ENCODE measurements at regions not wholly inside any gene's neighbourhood (a gene's known extent, or its start where the extent isn't known, plus 50 kb on each side); places are given as distances from the start of the nearest gene placed in this dataset.

- no peaks in the 10 kb centered on the region for H3K9me3 ChIP-seq
- TF ChIP-seq CTCF (IDR thresholded peaks at IDR 0.05) (no peak), POLR2A (IDR thresholded peaks at IDR 0.05) (no peak)
- WGBS, 2 donors: 56 to 57% methylated on average over 10 of the region's 10 CpGs
- no peak overlapping the region for H3K27ac ChIP-seq
- intact Hi-C loops (cut with DNase I; ENCODE audit: low total_unique reads): no loop called here
- no peak for DNase-seq
- no peaks in the 10 kb centered on the region for H3K36me3 ChIP-seq (ENCODE audit: low read depth, missing control alignments)
- H3K27me3 ChIP-seq: no peaks in the 10 kb centered on the region
- H3K4me1 ChIP-seq: no peaks in the 10 kb centered on the region
- no peak overlapping the region for H3K4me3 ChIP-seq
These were observed 203.2 kb downstream of the DMRT2 start for GRCh38 chr9:1253064-1253979.

GRCh38 chr9:1254071-1254470 lies 203.9 kb downstream of the DMRT2 start:
- no peak overlapping the region for H3K4me3 ChIP-seq
- H3K27ac ChIP-seq: no peak overlapping the region
- H3K9me3 ChIP-seq: no peaks in the 10 kb centered on the region
- no peaks in the 10 kb centered on the region for H3K4me1 ChIP-seq
- no peaks in the 10 kb centered on the region for H3K36me3 ChIP-seq (ENCODE audit: low read depth, missing control alignments)
- WGBS, 2 donors: 55 to 76% methylated on average over 5 of the region's 5 CpGs
- no peak for DNase-seq
- no peak for TF ChIP-seq POLR2A (IDR thresholded peaks at IDR 0.05)
- TF ChIP-seq CTCF (IDR thresholded peaks at IDR 0.05): no peak
- intact Hi-C loops (cut with DNase I; ENCODE audit: low total_unique reads): no loop called here
- no peaks in the 10 kb centered on the region for H3K27me3 ChIP-seq

GRCh38 chr9:1256178-1256577 lies 206.0 kb downstream of the DMRT2 start:
- intact Hi-C loops (cut with DNase I; ENCODE audit: low total_unique reads): no loop called here
- no peak for TF ChIP-seq POLR2A (IDR thresholded peaks at IDR 0.05)
- TF ChIP-seq CTCF (IDR thresholded peaks at IDR 0.05): no peak
- 84 to 93% methylated on average over 6 of the region's 6 CpGs for WGBS, 2 donors

GRCh38 chr9:1261266-1261665 lies 211.1 kb downstream of the DMRT2 start:
- H3K27ac ChIP-seq: no peak overlapping the region
- no peak overlapping the region for H3K4me3 ChIP-seq
- no peaks in the 10 kb centered on the region for H3K27me3 ChIP-seq
- intact Hi-C loops (cut with DNase I; ENCODE audit: low total_unique reads): no loop called here
- H3K9me3 ChIP-seq: no peaks in the 10 kb centered on the region
- no peaks in the 10 kb centered on the region for H3K36me3 ChIP-seq (ENCODE audit: low read depth, missing control alignments)
- no peak for DNase-seq
- no peak for TF ChIP-seq CTCF (IDR thresholded peaks at IDR 0.05)
- no peak for TF ChIP-seq POLR2A (IDR thresholded peaks at IDR 0.05)
- WGBS, 2 donors: 81 to 87% methylated on average over 2 of the region's 2 CpGs
- no peaks in the 10 kb centered on the region for H3K4me1 ChIP-seq

More at GRCh38 chr9:1256178-1256577, 206.0 kb downstream of the DMRT2 start:
- no peak for DNase-seq
- H3K27me3 ChIP-seq: no peaks in the 10 kb centered on the region
- H3K27ac ChIP-seq: no peak overlapping the region
- H3K4me3 ChIP-seq: no peak overlapping the region
- no peaks in the 10 kb centered on the region for H3K36me3 ChIP-seq (ENCODE audit: low read depth, missing control alignments)
- H3K4me1 ChIP-seq: no peaks in the 10 kb centered on the region
- no peaks in the 10 kb centered on the region for H3K9me3 ChIP-seq

All from testis (tissue), 2 donors.